A673 (cell line): ENCODE measurements at regions not wholly inside any gene's neighbourhood (a gene's known extent, or its start where the extent isn't known, plus 50 kb on each side); places are given as distances from the start of the nearest gene placed in this dataset.

ENCODE experiments used
- BruUV-seq: library from RNA; stranded (reverse); fragments of 400-500 nt; replicated peaks from 2 replicates; lab custom pipeline; 2021; lab: Mats Ljungman, UMichigan
- CTCF ChIA-PET: fragments of 300-600 bp; sonication (Branson Sonifier 250); formaldehyde crosslinking; loops from one replicate; lab custom pipeline; 2022; ENCODE audit warnings: antibody characterized with exemption; lab: Charles Lee
- POLR2A ChIA-PET: fragments of 300-600 bp; sonication (Branson Sonifier 250); formaldehyde crosslinking; loops from one replicate; lab custom pipeline; 2022; ENCODE audit warnings: antibody characterized with exemption; ENCODE audit not compliant: low non-redundant PET; lab: Charles Lee
- DNase-seq: peaks from one replicate; pipeline ENCODE4 v3.0.0-alpha.2; 2015; ENCODE audit warnings: low spot score
- H3K27ac ChIP-seq: fragments of 200-600 bp; sonication (generic); 2 replicates; pipeline ENCODE4 v1.5.1; 2016; ENCODE audit warnings: mixed run types, low read depth, mild to moderate bottlenecking, mixed read lengths, antibody characterized with exemption, low read length; ENCODE audit not compliant: poor library complexity, severe bottlenecking
- H3K27me3 ChIP-seq: fragments of 200-600 bp; sonication (generic); replicated peaks from 2 replicates; pipeline ENCODE4 v1.6.1; 2017; ENCODE audit warnings: mixed run types, low read depth, mild to moderate bottlenecking, mixed read lengths, antibody characterized with exemption, low read length; ENCODE audit not compliant: insufficient read depth, poor library complexity
- H3K36me3 ChIP-seq: fragments of 200-600 bp; sonication (generic); 2 replicates; pipeline ENCODE4 v1.6.1; 2016; ENCODE audit warnings: mixed run types, mild to moderate bottlenecking, mixed read lengths, antibody characterized with exemption, low read length; ENCODE audit not compliant: insufficient read depth, poor library complexity, severe bottlenecking
- H3K4me1 ChIP-seq: fragments of 200-600 bp; sonication (generic); 2 replicates; pipeline ENCODE4 v1.6.1; 2017; ENCODE audit warnings: mixed run types, mild to moderate bottlenecking, mixed read lengths, antibody characterized with exemption, low read length; ENCODE audit not compliant: insufficient read depth, poor library complexity, severe bottlenecking
- H3K4me3 ChIP-seq: fragments of 200-600 bp; sonication (generic); 2 replicates; pipeline ENCODE4 v1.5.1; 2016; ENCODE audit warnings: low read depth, mixed run types, mild to moderate bottlenecking, mixed read lengths, low read length; ENCODE audit not compliant: poor library complexity, severe bottlenecking
- H3K9me3 ChIP-seq: fragments of 200-600 bp; sonication (generic); 2 replicates; pipeline ENCODE4 v1.6.1; 2016; ENCODE audit warnings: mixed run types, low read depth, mild to moderate bottlenecking, mixed read lengths, antibody characterized with exemption, low read length; ENCODE audit not compliant: poor library complexity, severe bottlenecking
- CTCF ChIP-seq: fragments of 300-800, 200-600 bp; sonication (generic); conservative IDR thresholded peaks from 2 replicates; pipeline ENCODE4 v1.5.1; 2017; ENCODE audit warnings: low read depth, mild to moderate bottlenecking, antibody characterized with exemption, low read length, moderate library complexity, mixed read lengths
- EZH2 ChIP-seq: fragments of 200-600 bp; sonication (generic); IDR thresholded peaks from 2 replicates; pipeline ENCODE4 v1.6.1; 2017; ENCODE audit warnings: borderline replicate concordance, low read depth, mild to moderate bottlenecking, mixed read lengths, antibody characterized with exemption, low read length; ENCODE audit not compliant: poor library complexity, severe bottlenecking
- intact Hi-C: fragments of 100-400 bp; cut with micrococcal nuclease; formaldehyde crosslinking; loops from one replicate; pipeline ENCODE4 v1.10.0; 2022; ENCODE audit not compliant: unreplicated experiment

- DNase-seq = peak; percentile 21
Observed at GRCh38 chr6:14682812-14683211, 563.1 kb upstream of the JARID2 start.

GRCh38 chr6:14689639-14690038 is 556.2 kb upstream of the JARID2 start:
- no peak for TF ChIP-seq CTCF
- no peak for TF ChIP-seq EZH2
- ChIA-PET POLR2A (no interaction called here), CTCF (no interaction called here)
- H3K27ac ChIP-seq = no peak overlapping the region
- no peaks in the 10 kb centered on the region for H3K27me3 ChIP-seq
- BruUV-seq = no TSS peak
- no peaks in the 10 kb centered on the region for H3K36me3 ChIP-seq
- no peaks in the 10 kb centered on the region for H3K4me1 ChIP-seq
- intact Hi-C loops = no loop called here
- DNase-seq = no peak
- no peak overlapping the region for H3K4me3 ChIP-seq
- H3K9me3 ChIP-seq = no peaks in the 10 kb centered on the region

More at GRCh38 chr6:14682812-14683211, 563.1 kb upstream of the JARID2 start:
- Histone ChIP-seq H3K4me1 (no peaks in the 10 kb centered on the region), H3K27ac (no peak overlapping the region), H3K36me3 (no peaks in the 10 kb centered on the region), H3K4me3 (no peak overlapping the region), H3K27me3 (no peaks in the 10 kb centered on the region), H3K9me3 (no peaks in the 10 kb centered on the region)
- no TSS peak for BruUV-seq
- TF ChIP-seq EZH2 = no peak
- TF ChIP-seq CTCF = no peak
- ChIA-PET POLR2A (no interaction called here), CTCF (no interaction called here)
- intact Hi-C loops = no loop called here

GRCh38 chr6:14690120-14691056 is 555.5 kb upstream of the JARID2 start:
- intact Hi-C loops = no loop called here
- Histone ChIP-seq H3K27ac (no peak overlapping the region), H3K36me3 (no peaks in the 10 kb centered on the region), H3K4me1 (no peaks in the 10 kb centered on the region), H3K4me3 (no peak overlapping the region), H3K9me3 (no peaks in the 10 kb centered on the region), H3K27me3 (no peaks in the 10 kb centered on the region)
- ChIA-PET CTCF (no interaction called here), POLR2A (no interaction called here)
- no peak for TF ChIP-seq CTCF
- TF ChIP-seq EZH2 = no peak
- no TSS peak for BruUV-seq
- no peak for DNase-seq
